MM.1S (cell line): ENCODE measurements at regions not wholly inside any gene's neighbourhood (a gene's known extent, or its start where the extent isn't known, plus 50 kb on each side); places are given as distances from the start of the nearest gene placed in this dataset.

Experiments
- EZH2 ChIP-seq: fragments of 300-600 bp; sonication (generic); optimal IDR thresholded peaks from 2 replicates; pipeline ENCODE3; 2017; ENCODE audit warnings: low read depth, mild to moderate bottlenecking, antibody characterized with exemption, low read length, mixed read lengths
- EZH2phosphoT487 ChIP-seq: fragments of 300-600 bp; sonication (generic); IDR thresholded peaks from 2 replicates; pipeline ENCODE4 v1.6.1; 2018; ENCODE audit warnings: antibody characterized with exemption, low read length
- TF ChIP-seq, protein P1 (sequence below): fragments of 300-600 bp; sonication (generic); IDR thresholded peaks from 2 replicates; pipeline ENCODE4 v1.5.1; 2016; ENCODE audit warnings: antibody characterized with exemption, low read length, mixed read lengths

DNA sequence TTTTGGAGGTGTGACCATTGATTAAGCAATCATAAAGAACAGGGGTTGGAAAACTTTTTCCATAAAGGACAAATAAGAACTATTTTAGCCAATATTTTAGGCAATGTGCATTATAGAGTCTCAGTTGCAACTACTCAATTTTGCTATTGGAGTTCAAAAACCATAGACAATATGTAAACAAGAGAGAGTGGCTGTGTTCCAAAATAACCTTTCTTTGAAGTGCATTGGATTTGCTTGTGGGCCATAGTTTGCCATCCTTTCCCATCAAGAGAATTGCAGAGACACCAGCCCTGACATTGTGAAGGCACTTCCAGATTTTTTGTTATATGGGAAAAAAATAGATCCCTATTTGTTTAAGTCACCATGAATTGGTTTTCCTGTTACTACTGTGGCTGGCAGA is 63.3 kb upstream of the LARGE1 start:
- TF ChIP-seq, protein P1, sequence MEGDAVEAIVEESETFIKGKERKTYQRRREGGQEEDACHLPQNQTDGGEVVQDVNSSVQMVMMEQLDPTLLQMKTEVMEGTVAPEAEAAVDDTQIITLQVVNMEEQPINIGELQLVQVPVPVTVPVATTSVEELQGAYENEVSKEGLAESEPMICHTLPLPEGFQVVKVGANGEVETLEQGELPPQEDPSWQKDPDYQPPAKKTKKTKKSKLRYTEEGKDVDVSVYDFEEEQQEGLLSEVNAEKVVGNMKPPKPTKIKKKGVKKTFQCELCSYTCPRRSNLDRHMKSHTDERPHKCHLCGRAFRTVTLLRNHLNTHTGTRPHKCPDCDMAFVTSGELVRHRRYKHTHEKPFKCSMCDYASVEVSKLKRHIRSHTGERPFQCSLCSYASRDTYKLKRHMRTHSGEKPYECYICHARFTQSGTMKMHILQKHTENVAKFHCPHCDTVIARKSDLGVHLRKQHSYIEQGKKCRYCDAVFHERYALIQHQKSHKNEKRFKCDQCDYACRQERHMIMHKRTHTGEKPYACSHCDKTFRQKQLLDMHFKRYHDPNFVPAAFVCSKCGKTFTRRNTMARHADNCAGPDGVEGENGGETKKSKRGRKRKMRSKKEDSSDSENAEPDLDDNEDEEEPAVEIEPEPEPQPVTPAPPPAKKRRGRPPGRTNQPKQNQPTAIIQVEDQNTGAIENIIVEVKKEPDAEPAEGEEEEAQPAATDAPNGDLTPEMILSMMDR: no peak
- no peak for TF ChIP-seq EZH2phosphoT487
- no peak for TF ChIP-seq EZH2
